ENCODE measurements at regions not wholly inside any gene's neighbourhood (a gene's known extent, or its start where the extent isn't known, plus 50 kb on each side); places are given as distances from the start of the nearest gene placed in this dataset.

DNA sequence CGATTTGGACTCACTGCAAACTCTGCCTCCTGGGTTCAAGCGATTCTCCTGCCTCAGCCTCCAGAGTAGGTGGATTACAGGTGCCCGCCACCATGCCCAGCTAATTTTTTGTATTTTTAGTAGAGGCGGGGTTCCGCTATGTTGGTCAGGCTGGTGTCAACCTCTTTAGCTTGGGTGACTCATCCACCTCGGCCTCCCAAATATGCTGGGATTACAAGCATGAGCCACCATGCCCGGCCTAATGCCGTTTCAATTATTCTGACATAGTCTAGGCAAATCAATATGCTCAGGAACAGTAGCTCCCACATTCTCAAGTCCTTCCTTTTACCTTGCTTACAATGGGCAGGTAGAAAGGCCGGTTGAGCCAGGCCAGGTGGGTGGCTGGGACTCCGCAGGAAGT, 82.0 kb upstream of the EEA1 start:
- no peak overlapping the region for H3K4me3 ChIP-seq
- TF ChIP-seq, protein P1, sequence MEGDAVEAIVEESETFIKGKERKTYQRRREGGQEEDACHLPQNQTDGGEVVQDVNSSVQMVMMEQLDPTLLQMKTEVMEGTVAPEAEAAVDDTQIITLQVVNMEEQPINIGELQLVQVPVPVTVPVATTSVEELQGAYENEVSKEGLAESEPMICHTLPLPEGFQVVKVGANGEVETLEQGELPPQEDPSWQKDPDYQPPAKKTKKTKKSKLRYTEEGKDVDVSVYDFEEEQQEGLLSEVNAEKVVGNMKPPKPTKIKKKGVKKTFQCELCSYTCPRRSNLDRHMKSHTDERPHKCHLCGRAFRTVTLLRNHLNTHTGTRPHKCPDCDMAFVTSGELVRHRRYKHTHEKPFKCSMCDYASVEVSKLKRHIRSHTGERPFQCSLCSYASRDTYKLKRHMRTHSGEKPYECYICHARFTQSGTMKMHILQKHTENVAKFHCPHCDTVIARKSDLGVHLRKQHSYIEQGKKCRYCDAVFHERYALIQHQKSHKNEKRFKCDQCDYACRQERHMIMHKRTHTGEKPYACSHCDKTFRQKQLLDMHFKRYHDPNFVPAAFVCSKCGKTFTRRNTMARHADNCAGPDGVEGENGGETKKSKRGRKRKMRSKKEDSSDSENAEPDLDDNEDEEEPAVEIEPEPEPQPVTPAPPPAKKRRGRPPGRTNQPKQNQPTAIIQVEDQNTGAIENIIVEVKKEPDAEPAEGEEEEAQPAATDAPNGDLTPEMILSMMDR (IDR thresholded peaks at IDR 0.05) = no peak
- no peak for DNase-seq (ENCODE audit: low spot score)
- H3K27ac ChIP-seq = no peak overlapping the region

DNA sequence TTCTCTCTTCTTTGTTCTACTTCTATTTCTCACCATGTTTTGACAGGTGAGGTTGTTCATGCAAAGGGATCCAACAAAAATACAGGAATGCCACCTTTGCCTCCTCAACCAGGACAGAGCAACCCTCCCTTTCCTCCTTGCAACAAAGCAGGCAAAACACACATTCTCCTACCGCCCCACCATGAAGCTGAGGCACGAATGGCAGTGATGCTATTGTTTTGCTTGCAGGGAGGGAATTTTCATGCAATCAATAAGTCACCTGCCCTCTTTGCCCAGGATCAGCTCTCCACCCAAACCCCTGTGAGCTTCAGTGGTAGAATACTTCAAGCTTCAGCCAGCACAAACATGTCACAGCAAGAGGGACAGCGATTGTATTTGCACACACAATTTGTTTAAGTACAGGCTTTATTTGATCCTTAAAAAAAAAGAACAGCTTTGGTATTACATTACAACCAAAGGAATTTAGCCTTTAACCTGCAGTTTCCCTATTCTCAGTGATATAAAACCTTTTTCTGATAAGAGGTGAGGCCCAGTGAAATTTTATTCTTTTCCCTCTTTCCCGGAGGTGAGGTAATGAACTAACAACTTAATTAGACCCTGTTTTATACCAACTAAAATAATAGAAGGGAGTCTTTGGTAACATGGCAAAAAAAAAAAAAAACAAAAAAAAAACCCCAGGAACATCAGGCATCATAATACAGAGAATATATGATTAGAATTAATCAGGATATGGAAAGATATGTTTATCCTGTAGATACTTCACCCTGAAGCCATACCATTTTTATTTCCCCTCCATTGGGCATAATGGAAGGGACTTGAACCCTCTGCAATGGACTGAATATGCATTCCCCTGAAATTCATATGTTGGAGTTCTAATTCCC, 87.0 kb upstream of the EEA1 start:
- TF ChIP-seq, protein P1 (IDR thresholded peaks at IDR 0.05) = no peak
- DNase-seq (ENCODE audit: low spot score) = no peak
- no peak overlapping the region for H3K27ac ChIP-seq

DNA sequence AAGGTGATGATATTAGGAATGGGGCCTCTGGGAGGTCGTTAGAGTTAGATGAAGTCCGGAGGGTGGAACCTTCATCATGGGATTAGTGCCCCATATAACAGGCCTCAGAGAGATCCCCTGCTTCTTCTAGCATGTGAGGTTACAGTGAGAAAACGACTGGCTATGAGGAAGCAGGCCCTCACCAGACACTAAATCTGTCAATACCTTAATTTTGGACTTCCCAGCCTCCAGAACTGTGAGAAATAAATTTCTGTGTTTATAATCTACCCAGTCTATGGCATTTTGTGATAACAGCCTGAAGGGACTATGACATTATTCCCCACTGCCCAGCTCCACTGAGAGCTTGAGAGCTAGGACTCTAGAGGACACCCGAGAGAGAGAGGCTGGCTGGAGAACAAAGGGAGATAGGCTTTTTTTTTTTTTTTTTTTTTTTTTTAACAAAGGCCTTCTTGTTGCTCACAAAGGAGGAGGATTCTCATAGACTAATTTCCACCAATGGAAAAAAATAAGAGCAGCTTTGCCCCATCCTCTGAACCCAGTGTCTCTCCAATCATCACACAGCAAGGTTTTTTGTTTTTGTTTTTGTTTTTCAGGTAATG, 87.8 kb upstream of the EEA1 start:
- TF ChIP-seq, protein P1 (IDR thresholded peaks at IDR 0.05) = no peak
- no peak overlapping the region for H3K27ac ChIP-seq
- no peak for DNase-seq (ENCODE audit: low spot score)
- H3K4me3 ChIP-seq = no peak overlapping the region

More for the DNA sequence above, 87.0 kb upstream of the EEA1 start:
- H3K4me3 ChIP-seq = no peak overlapping the region

DNA sequence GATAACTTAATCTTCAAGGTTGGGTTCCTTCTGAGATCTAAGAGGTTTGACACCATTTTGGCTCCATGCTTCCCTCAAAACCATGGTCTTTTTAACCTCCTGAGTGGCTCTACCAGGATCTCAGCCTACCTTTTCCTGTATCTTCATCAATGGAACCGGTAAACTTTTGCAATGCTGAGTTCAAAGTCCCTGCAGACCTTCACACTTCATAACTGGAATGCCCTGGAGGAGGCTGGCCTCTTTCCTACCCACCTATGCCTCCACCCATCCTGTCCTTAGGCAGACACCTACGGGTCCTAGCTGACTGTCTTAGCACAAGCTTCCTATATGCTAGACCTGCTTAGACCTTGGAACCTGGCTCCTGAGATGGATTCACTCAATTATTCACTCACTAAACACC, 89.5 kb upstream of the EEA1 start:
- Histone ChIP-seq H3K4me3 (no peak overlapping the region), H3K27ac (no peak overlapping the region)
- TF ChIP-seq, protein P1 (IDR thresholded peaks at IDR 0.05) = no peak
- no peak for DNase-seq (ENCODE audit: low spot score)

DNA sequence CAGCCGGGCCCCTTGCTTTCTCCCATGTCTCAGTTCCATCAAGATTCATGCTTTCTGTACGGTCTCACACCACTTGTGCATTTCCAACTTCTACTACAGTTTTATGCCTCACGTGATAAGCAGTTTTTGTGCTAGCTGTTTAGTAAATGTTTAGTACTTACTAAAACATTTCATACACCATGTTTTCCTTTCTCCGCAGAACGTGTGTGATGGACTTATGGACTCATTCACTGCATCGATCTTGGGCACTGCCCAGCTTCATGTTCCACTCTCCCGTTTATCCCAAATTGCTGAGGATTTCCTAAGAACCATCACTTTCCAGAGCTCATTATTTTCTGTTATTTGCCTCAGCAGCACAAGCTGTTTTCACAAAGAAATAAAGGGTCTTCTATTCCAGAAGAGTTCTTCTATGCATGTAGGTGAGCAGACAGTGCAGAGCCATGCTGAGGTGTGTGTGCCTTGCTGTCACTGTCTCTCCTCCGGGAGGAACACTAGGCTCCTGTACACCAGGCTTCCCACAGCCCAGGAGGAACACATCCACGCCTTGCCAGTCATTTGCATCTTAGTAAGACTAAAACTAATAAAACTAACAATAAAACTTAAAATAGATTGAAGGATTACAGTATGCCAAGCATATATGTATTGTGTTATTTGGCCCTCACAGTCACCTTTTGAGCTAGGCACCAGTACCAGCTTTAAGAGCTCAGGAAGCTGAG, 90.3 kb upstream of the EEA1 start:
- no peak for DNase-seq (ENCODE audit: low spot score)
- TF ChIP-seq, protein P1 (IDR thresholded peaks at IDR 0.05) = no peak
- Histone ChIP-seq H3K4me3 (no peak overlapping the region), H3K27ac (no peak overlapping the region)

DNA sequence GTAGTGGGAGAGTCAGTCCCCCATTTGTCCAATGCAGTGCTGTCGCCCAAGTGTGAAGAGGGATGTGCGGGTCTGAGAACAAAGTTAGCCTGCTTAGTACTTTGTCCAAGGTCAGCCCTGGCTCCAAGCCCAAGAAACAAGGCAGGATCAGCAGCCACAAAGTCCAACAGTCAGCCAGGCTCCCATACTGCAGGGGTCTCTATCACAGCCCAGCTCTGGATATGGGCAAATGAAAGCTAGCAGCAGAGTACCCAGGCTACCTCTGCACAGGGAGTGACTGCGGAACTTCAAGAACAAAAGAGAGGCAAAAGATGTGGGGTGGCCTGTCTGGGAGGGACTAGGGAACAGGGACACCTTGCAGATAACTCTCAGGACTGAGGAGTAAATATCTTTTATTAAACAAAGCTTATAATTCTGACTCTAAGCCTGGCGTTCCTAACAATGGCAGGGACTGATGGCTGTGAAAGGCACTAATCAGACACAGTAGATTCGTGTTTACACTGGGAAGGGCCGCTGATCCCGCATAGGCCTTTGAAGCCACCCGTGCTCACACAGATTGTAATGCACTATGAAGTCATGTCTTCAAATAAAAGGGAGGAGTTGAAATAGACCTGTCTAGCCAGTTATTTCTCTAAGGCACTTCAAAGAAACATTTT, 91.0 kb upstream of the EEA1 start:
- H3K4me3 ChIP-seq = no peak overlapping the region
- TF ChIP-seq, protein P1 (IDR thresholded peaks at IDR 0.05) = no peak
- no peak for DNase-seq (ENCODE audit: low spot score)
- H3K27ac ChIP-seq = no peak overlapping the region
